SU-DHL-6 (cell line): ENCODE measurements at regions not wholly inside any gene's neighbourhood (a gene's known extent, or its start where the extent isn't known, plus 50 kb on each side); places are given as distances from the start of the nearest gene placed in this dataset.

Experiments
- H2AFZ ChIP-seq: fragments of 200-600 bp; sonication (generic); 2 replicates; pipeline ENCODE4 v1.6.1; 2014; ENCODE audit warnings: low read depth, mild to moderate bottlenecking, moderate library complexity, mixed read lengths, antibody characterized with exemption, low read length; ENCODE audit not compliant: severe bottlenecking
- H3F3A ChIP-seq: fragments of 200-600 bp; shearing (Covaris generic); 2 replicates; pipeline ENCODE4 v1.6.0; 2016; ENCODE audit warnings: antibody characterized with exemption, mild to moderate bottlenecking; ENCODE audit not compliant: insufficient read depth
- H3K27ac ChIP-seq: fragments of 200-600 bp; sonication (generic); 2 replicates; pipeline ENCODE4 v1.5.1; 2016; ENCODE audit warnings: low read depth, mild to moderate bottlenecking, low read length, moderate library complexity, mixed read lengths
- H3K27me3 ChIP-seq: fragments of 200-600 bp; sonication (generic), shearing (Covaris generic); 2 replicates; pipeline ENCODE4 v1.6.0; 2014; ENCODE audit warnings: mild to moderate bottlenecking, low read length
- H3K36me3 ChIP-seq: fragments of 200-600 bp; sonication (generic); 2 replicates; pipeline ENCODE4 v1.6.1; 2014; ENCODE audit warnings: mild to moderate bottlenecking, low read length, mixed read lengths
- H3K4me2 ChIP-seq: fragments of 300-600, 200-600 bp; shearing (Covaris generic), sonication (generic); 2 replicates; pipeline ENCODE4 v1.6.0; 2014; ENCODE audit warnings: low read length, low read depth, mild to moderate bottlenecking; ENCODE audit not compliant: poor library complexity, severe bottlenecking
- H3K4me3 ChIP-seq: fragments of 200-600 bp; sonication (generic); 2 replicates; pipeline ENCODE4 v1.5.1; 2014; ENCODE audit warnings: antibody characterized with exemption, low read length, mild to moderate bottlenecking, mixed read lengths; ENCODE audit not compliant: insufficient read depth, poor library complexity, severe bottlenecking
- H3K79me2 ChIP-seq: fragments of 200-600 bp; sonication (generic); 2 replicates; pipeline ENCODE4 v1.6.1; 2014; ENCODE audit warnings: mild to moderate bottlenecking, low read length, moderate library complexity; ENCODE audit not compliant: insufficient read depth
- H3K9ac ChIP-seq: fragments of 200-600 bp; sonication (generic); 2 replicates; pipeline ENCODE4 v1.7.0; 2014; ENCODE audit warnings: mild to moderate bottlenecking, low read length
- H3K9me2 ChIP-seq: fragments of 200-600 bp; sonication (generic); replicated peaks from 2 replicates; pipeline ENCODE4 v1.6.1; 2014; ENCODE audit warnings: low read length; ENCODE audit not compliant: insufficient read depth
- H3K9me3 ChIP-seq: fragments of 200-600 bp; sonication (generic); 2 replicates; pipeline ENCODE4 v1.6.1; 2014; ENCODE audit warnings: low read length, mixed read lengths; ENCODE audit not compliant: insufficient read depth
- H4K20me1 ChIP-seq: fragments of 200-600 bp; sonication (generic); 2 replicates; pipeline ENCODE4 v1.6.1; 2014; ENCODE audit warnings: low read depth, mild to moderate bottlenecking, antibody characterized with exemption, low read length, moderate library complexity, mixed read lengths
- CTCF ChIP-seq: fragments of 200-600 bp; sonication (generic); IDR thresholded peaks from one replicate; pipeline ENCODE4 v1.5.1; 2017; ENCODE audit warnings: antibody characterized with exemption, mild to moderate bottlenecking, low read length, moderate library complexity; ENCODE audit not compliant: insufficient read depth, poor library complexity, severe bottlenecking
- EZH2phosphoT487 ChIP-seq: fragments of 200-600 bp; sonication (generic), shearing (Covaris generic); conservative IDR thresholded peaks from 2 replicates; pipeline ENCODE4 v1.6.1; 2018; ENCODE audit warnings: mild to moderate bottlenecking, antibody characterized with exemption, low read length, moderate library complexity, mixed read lengths

DNA sequence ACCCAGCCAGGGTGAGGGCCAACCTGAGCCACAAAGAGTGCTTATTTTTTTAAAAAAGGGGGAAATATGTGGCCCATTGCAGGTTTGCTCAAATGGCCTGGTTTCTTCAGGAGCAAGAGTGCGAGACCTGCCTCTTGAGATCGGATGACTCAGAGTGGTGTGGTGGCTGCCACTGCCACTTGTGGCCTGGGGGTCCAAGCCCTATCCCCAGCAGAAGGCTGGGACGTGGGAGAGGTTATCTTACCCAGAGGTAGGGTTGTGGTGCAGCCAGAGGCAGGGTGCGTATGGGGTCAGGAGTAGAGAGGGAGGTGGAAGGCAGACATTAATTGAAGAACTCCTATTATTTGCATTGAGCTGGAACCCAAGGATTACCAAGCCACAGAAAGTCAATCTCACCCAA lies 83.2 kb upstream of the SMAD3 start:
- no peak for TF ChIP-seq EZH2phosphoT487
- no peak for TF ChIP-seq CTCF
- Histone ChIP-seq H3K27me3 (no peaks in the 10 kb centered on the region), H3K9me2 (no peaks in the 10 kb centered on the region), H3K27ac (no peak overlapping the region), H3K9me3 (no peaks in the 10 kb centered on the region), H2AFZ (no peak overlapping the region), H3K4me2 (no peak overlapping the region), H3F3A (no peaks in the 10 kb centered on the region), H3K79me2 (no peaks in the 10 kb centered on the region), H4K20me1 (no peaks in the 10 kb centered on the region), H3K36me3 (no peaks in the 10 kb centered on the region), H3K9ac (no peak overlapping the region), H3K4me3 (no peak overlapping the region)

DNA sequence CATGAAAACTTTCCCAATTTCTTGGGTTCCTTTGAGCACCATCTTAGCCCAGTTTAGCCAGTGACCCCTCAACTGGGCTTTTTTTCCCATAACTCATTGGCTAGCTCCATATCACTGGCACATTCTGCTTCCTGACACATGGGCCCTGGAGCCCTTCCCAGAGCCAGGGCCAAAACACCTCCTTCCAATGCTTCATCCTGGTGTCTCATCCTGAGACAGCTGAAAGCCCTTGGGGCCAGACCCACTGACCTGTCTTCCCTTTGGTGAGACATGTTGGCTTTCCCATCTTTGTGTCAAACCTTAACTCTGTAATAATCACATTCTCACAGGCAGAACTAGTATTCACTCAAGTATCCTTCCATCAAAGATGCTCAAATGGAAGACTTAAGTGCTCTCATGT lies 82.6 kb upstream of the SMAD3 start:
- no peak overlapping the region for H2AFZ ChIP-seq
- no peaks in the 10 kb centered on the region for H3F3A ChIP-seq
- no peaks in the 10 kb centered on the region for H3K27me3 ChIP-seq
- TF ChIP-seq EZH2phosphoT487 (no peak), CTCF (no peak)
- H3K9me2 ChIP-seq = no peaks in the 10 kb centered on the region
- H4K20me1 ChIP-seq = no peaks in the 10 kb centered on the region
- no peak overlapping the region for H3K4me2 ChIP-seq
- H3K27ac ChIP-seq = no peak overlapping the region
- H3K36me3 ChIP-seq = no peaks in the 10 kb centered on the region
- H3K4me3 ChIP-seq = no peak overlapping the region
- no peaks in the 10 kb centered on the region for H3K9me3 ChIP-seq
- no peaks in the 10 kb centered on the region for H3K79me2 ChIP-seq
- no peak overlapping the region for H3K9ac ChIP-seq

DNA sequence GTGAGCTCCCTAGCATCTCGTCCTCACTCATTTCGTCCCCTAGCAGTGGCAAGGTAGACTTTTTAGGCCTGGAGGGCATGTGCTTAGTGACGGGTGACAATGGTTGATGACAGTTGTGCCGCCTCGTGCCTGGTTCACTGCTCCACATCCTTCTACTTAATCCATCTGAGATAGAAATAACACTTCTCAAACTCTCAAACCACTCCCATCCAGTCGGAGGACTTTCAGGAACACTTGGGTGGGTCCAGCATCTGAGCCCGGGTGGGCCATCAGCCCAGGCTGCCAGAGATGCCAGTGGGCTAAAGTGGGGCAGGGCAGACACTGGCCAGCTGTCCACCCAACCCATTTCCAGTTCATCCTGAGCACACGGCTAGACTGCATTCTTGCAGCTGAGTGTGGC lies 79.7 kb upstream of the SMAD3 start:
- no peak overlapping the region for H2AFZ ChIP-seq
- H3K9ac ChIP-seq = no peak overlapping the region
- H3K27ac ChIP-seq = no peak overlapping the region
- no peaks in the 10 kb centered on the region for H4K20me1 ChIP-seq
- no peak overlapping the region for H3K4me2 ChIP-seq
- H3K4me3 ChIP-seq = no peak overlapping the region
- no peaks in the 10 kb centered on the region for H3F3A ChIP-seq
- no peaks in the 10 kb centered on the region for H3K9me3 ChIP-seq
- H3K27me3 ChIP-seq = no peaks in the 10 kb centered on the region
- no peaks in the 10 kb centered on the region for H3K79me2 ChIP-seq
- H3K36me3 ChIP-seq = no peaks in the 10 kb centered on the region
- TF ChIP-seq EZH2phosphoT487 (no peak), CTCF (no peak)
- no peaks in the 10 kb centered on the region for H3K9me2 ChIP-seq

GRCh38 chr15:66986951-66987350 lies 78.5 kb upstream of the SMAD3 start:
- H3K36me3 ChIP-seq = no peaks in the 10 kb centered on the region
- H3K27me3 ChIP-seq = no peaks in the 10 kb centered on the region
- H3K79me2 ChIP-seq = no peaks in the 10 kb centered on the region
- H3K27ac ChIP-seq = no peak overlapping the region
- no peaks in the 10 kb centered on the region for H3K9me2 ChIP-seq
- no peaks in the 10 kb centered on the region for H3K9me3 ChIP-seq
- H4K20me1 ChIP-seq = no peaks in the 10 kb centered on the region
- H2AFZ ChIP-seq = no peak overlapping the region
- no peak overlapping the region for H3K4me2 ChIP-seq
- H3K4me3 ChIP-seq = no peak overlapping the region
- TF ChIP-seq EZH2phosphoT487 (no peak), CTCF (no peak)
- H3F3A ChIP-seq = no peaks in the 10 kb centered on the region
- no peak overlapping the region for H3K9ac ChIP-seq
